ENCODE measurements at regions not wholly inside any gene's neighbourhood (a gene's known extent, or its start where the extent isn't known, plus 50 kb on each side); places are given as distances from the start of the nearest gene placed in this dataset.
"Not testable (repeated sequence)": the region's sequence is repeated elsewhere in the genome, so short reads cannot be mapped to it uniquely, and the experiment has no call there.

GRCh38 chr10:15427843-15428414 is 56.8 kb upstream of the FAM171A1 start:
- DNase-seq = no peak

GRCh38 chr10:15426558-15426957 is 55.5 kb upstream of the FAM171A1 start:
- no peak for DNase-seq

GRCh38 chr10:15426115-15426514 is 55.0 kb upstream of the FAM171A1 start:
- no peak for DNase-seq

GRCh38 chr10:15421875-15422274 is 50.8 kb upstream of the FAM171A1 start:
- DNase-seq = not testable (repeated sequence)

All from NCI-H2029 treated with DMSO at 0.1 percent for 48 hours (cell line).